ENCODE measurements at regions not wholly inside any gene's neighbourhood (a gene's known extent, or its start where the extent isn't known, plus 50 kb on each side); places are given as distances from the start of the nearest gene placed in this dataset.

- no peak for TF ChIP-seq CTCF (IDR thresholded peaks at IDR 0.05)
- TF ChIP-seq EZH2 (IDR thresholded peaks at IDR 0.05; ENCODE audit: borderline replicate concordance, insufficient read depth, low read depth, low read length, poor library complexity, severe bottlenecking), result no peak
- H3K4me1 ChIP-seq (ENCODE audit: control insufficient read depth in 2 of 2, insufficient read depth in 2 of 2, low read length in 2 of 2), result peaks cover 0 to 4% of the 10 kb centered on the region in 2 donors
- H3K4me3 Mint-ChIP-seq, result no peak overlapping the region
- H3K4me3 ChIP-seq (ENCODE audit: control extremely low read depth in 1 of 5, extremely low read depth in 1 of 5, insufficient read depth in 1 of 5, low read depth in 2 of 5, low read length in 4 of 5), result no peak overlapping the region
- ATAC-seq (ENCODE audit: low read depth), result no peak
- no peak overlapping the region for H3K27ac ChIP-seq (ENCODE audit: low read length in 2 of 2)
- H3K27me3 ChIP-seq (replicated peaks in 1 of 4; ENCODE audit: control extremely low read depth in 1 of 4, control insufficient read depth in 3 of 4, insufficient read depth in 4 of 4, low read length in 3 of 4), result no peaks in the 10 kb centered on the region
- POLR2A ChIA-PET, result no interaction called here
- no peaks in the 10 kb centered on the region for H3K9me3 ChIP-seq (ENCODE audit: control extremely low read depth in 1 of 3, control insufficient read depth in 2 of 3, insufficient read depth in 1 of 3, low read length in 2 of 3)
- H3K4me1 Mint-ChIP-seq, result peaks cover 5% of the 10 kb centered on the region
- H2AFZ ChIP-seq (ENCODE audit: insufficient read depth, low read depth, low read length, poor library complexity, severe bottlenecking), result no peak overlapping the region
- H4K20me1 ChIP-seq (ENCODE audit: control insufficient read depth, insufficient read depth, low read length, poor library complexity, severe bottlenecking), result no peaks in the 10 kb centered on the region
- no peaks in the 10 kb centered on the region for H3K9me3 Mint-ChIP-seq (ENCODE audit: insufficient read depth)
- no peak overlapping the region for H3K27ac Mint-ChIP-seq
- DNase-seq, result no peak
- no peak overlapping the region for H3K9ac ChIP-seq (ENCODE audit: low read length)
- no peaks in the 10 kb centered on the region for H3K27me3 Mint-ChIP-seq
- H3K4me2 ChIP-seq (replicated peaks; ENCODE audit: low read depth, low read length, poor library complexity, severe bottlenecking), result no peak overlapping the region
- H3K79me2 ChIP-seq (ENCODE audit: control insufficient read depth, insufficient read depth, low read length), result no peaks in the 10 kb centered on the region
- intact Hi-C loops (cut with micrococcal nuclease), result no loop called here
- H3K36me3 ChIP-seq (replicated peaks in 1 of 2; ENCODE audit: control extremely low read depth in 1 of 2, control insufficient read depth in 1 of 2, extremely low read depth in 1 of 2, insufficient read depth in 2 of 2, low read length in 1 of 2), result no peaks in the 10 kb centered on the region
- CTCF ChIA-PET, result no interaction called here
Measured at GRCh38 chr5:93892481-93892880, 151.1 kb upstream of the POU5F2 start.

- Histone ChIP-seq H4K20me1 (ENCODE audit: control insufficient read depth, insufficient read depth, low read length, poor library complexity, severe bottlenecking) (no peaks in the 10 kb centered on the region), H3K4me3 (ENCODE audit: control extremely low read depth in 1 of 5, extremely low read depth in 1 of 5, insufficient read depth in 1 of 5, low read depth in 2 of 5, low read length in 4 of 5) (no peak overlapping the region), H2AFZ (ENCODE audit: insufficient read depth, low read depth, low read length, poor library complexity, severe bottlenecking) (no peak overlapping the region), H3K27ac (ENCODE audit: low read length in 2 of 2) (no peak overlapping the region), H3K4me1 (ENCODE audit: control insufficient read depth in 2 of 2, insufficient read depth in 2 of 2, low read length in 2 of 2) (peaks cover 0 to 7% of the 10 kb centered on the region in 2 donors), H3K79me2 (ENCODE audit: control insufficient read depth, insufficient read depth, low read length) (no peaks in the 10 kb centered on the region), H3K4me2 (replicated peaks; ENCODE audit: low read depth, low read length, poor library complexity, severe bottlenecking) (no peak overlapping the region), H3K27me3 (replicated peaks in 1 of 4; ENCODE audit: control extremely low read depth in 1 of 4, control insufficient read depth in 3 of 4, insufficient read depth in 4 of 4, low read length in 3 of 4) (no peaks in the 10 kb centered on the region), H3K9ac (ENCODE audit: low read length) (no peak overlapping the region), H3K9me3 (ENCODE audit: control extremely low read depth in 1 of 3, control insufficient read depth in 2 of 3, insufficient read depth in 1 of 3, low read length in 2 of 3) (no peaks in the 10 kb centered on the region), H3K36me3 (replicated peaks in 1 of 2; ENCODE audit: control extremely low read depth in 1 of 2, control insufficient read depth in 1 of 2, extremely low read depth in 1 of 2, insufficient read depth in 2 of 2, low read length in 1 of 2) (no peaks in the 10 kb centered on the region)
- intact Hi-C loops (cut with micrococcal nuclease), result no loop called here
- H3K4me1 Mint-ChIP-seq, result peaks cover 11% of the 10 kb centered on the region
- no CpG with 5 or more reads among the region's 4 CpGs for WGBS (ENCODE audit: insufficient coverage)
- no peaks in the 10 kb centered on the region for H3K27me3 Mint-ChIP-seq
- no peak overlapping the region for H3K27ac Mint-ChIP-seq
- no peak for TF ChIP-seq EZH2 (IDR thresholded peaks at IDR 0.05; ENCODE audit: borderline replicate concordance, insufficient read depth, low read depth, low read length, poor library complexity, severe bottlenecking)
- TF ChIP-seq CTCF (IDR thresholded peaks at IDR 0.05), result no peak
- no peaks in the 10 kb centered on the region for H3K9me3 Mint-ChIP-seq (ENCODE audit: insufficient read depth)
- no peak overlapping the region for H3K4me3 Mint-ChIP-seq
- CTCF ChIA-PET, result no interaction called here
- ATAC-seq (ENCODE audit: low read depth) (no peak), DNase-seq (no peak)
- POLR2A ChIA-PET, result no interaction called here
Measured at GRCh38 chr5:93891491-93892480, 150.4 kb upstream of the POU5F2 start.

All from B cell (primary cell).